Mucosa of descending colon (tissue), 3 donors: ENCODE measurements at regions not wholly inside any gene's neighbourhood (a gene's known extent, or its start where the extent isn't known, plus 50 kb on each side); places are given as distances from the start of the nearest gene placed in this dataset.

Experiments used
- ATAC-seq: fragments of 200-7000 bp; cut with Tn5 transposase; one replicate; pipeline ENCODE4 v1.9.1; 2020; ENCODE audit warnings: mild to moderate bottlenecking, moderate library complexity
- DNase-seq, 3 donors: peaks; one replicate each; pipeline ENCODE4 v3.0.0-alpha.2; 2020
- H3K36me3 ChIP-seq: fragments of 200-600 bp; one replicate; pipeline ENCODE4 v1.8.0; 2021; ENCODE audit warnings: low read depth, mild to moderate bottlenecking
- H3K4me1 ChIP-seq: fragments of 200-600 bp; one replicate; pipeline ENCODE4 v1.8.0; 2021; ENCODE audit warnings: low read depth, mild to moderate bottlenecking
- H3K4me3 ChIP-seq: fragments of 200-600 bp; one replicate; pipeline ENCODE4 v1.8.0; 2021; ENCODE audit warnings: mild to moderate bottlenecking
- H3K9me3 ChIP-seq: fragments of 200-600 bp; one replicate; pipeline ENCODE4 v1.8.0; 2021; ENCODE audit warnings: mild to moderate bottlenecking
- intact Hi-C, 2 donors: fragments of 100-400 bp; cut with DNase I in 1 of 2; cut with micrococcal nuclease in 1 of 2; formaldehyde crosslinking; loops; one replicate each; pipeline versions ENCODE4 v1.11.0 to v1.11.1; 2022; cut with DNase I, micrococcal nuclease
- TF ChIP-seq, protein P1 (sequence below): fragments of 200-600 bp; IDR thresholded peaks from one replicate; pipeline ENCODE4 v1.8.0; 2022; ENCODE audit warnings: antibody characterized with exemption, mild to moderate bottlenecking
- donor health status: DM: no; HTN: no; CAD: no; lungs with moderate emphysema.
- donor health status: DM: no; HTN: no; CAD: no.
- donor health status: DM: no; HTN: yes; CAD: no.

- Histone ChIP-seq H3K36me3 (no peaks in the 10 kb centered on the region), H3K9me3 (no peaks in the 10 kb centered on the region), H3K4me1 (no peaks in the 10 kb centered on the region), H3K4me3 (no peak overlapping the region)
- TF ChIP-seq, protein P1, sequence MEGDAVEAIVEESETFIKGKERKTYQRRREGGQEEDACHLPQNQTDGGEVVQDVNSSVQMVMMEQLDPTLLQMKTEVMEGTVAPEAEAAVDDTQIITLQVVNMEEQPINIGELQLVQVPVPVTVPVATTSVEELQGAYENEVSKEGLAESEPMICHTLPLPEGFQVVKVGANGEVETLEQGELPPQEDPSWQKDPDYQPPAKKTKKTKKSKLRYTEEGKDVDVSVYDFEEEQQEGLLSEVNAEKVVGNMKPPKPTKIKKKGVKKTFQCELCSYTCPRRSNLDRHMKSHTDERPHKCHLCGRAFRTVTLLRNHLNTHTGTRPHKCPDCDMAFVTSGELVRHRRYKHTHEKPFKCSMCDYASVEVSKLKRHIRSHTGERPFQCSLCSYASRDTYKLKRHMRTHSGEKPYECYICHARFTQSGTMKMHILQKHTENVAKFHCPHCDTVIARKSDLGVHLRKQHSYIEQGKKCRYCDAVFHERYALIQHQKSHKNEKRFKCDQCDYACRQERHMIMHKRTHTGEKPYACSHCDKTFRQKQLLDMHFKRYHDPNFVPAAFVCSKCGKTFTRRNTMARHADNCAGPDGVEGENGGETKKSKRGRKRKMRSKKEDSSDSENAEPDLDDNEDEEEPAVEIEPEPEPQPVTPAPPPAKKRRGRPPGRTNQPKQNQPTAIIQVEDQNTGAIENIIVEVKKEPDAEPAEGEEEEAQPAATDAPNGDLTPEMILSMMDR = no peak
- ATAC-seq (no peak), DNase-seq (peak in 1 of 3 donors; percentile 7)
- intact Hi-C loops = no loop called here
Measured at GRCh38 chr20:3316136-3316535, 77.1 kb upstream of the SLC4A11 start.

DNA sequence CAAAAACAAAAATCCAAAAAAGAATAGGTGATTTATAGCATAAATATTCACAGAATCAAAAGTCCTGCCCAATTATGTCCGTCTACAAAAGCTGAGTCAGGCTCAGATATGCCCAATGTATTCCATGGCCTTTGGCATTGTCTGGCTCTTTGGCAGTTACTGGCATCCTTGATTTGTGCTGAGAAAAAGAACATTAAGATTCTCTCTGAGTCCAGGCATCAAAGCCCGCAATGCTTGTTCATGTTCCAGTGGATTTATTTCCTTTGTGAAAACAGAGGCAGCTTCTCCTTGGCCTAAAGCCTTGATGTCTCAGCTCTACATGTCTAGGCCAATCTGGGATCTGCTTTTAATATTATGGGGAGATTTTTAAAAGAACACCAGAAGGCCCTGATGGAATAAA lies 76.1 kb upstream of the SLC4A11 start:
- H3K4me3 ChIP-seq = no peak overlapping the region
- H3K9me3 ChIP-seq = no peaks in the 10 kb centered on the region
- DNase-seq = no peak
- no peaks in the 10 kb centered on the region for H3K4me1 ChIP-seq
- ATAC-seq = no peak
- H3K36me3 ChIP-seq = no peaks in the 10 kb centered on the region
- intact Hi-C loops = no loop called here
- TF ChIP-seq, protein P1 = no peak

DNA sequence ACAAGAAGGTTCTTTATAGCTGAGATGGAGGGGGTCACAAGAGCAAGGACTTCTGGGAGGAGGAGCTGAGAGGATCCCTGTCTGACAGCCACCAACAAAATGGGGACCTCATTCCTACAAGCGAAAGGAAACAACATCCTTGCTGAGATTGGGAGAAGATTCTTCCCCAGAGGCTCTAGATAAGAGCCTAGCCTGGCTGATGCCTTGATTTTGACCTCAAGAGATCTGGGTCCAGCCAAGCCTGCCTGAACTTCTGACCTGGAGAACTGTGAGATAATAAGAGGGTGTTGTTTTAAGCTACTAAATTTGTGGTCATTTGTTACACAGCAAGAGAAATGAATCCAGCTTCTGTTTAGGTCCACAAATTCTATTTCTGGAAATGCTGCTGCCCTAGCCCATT lies 75.4 kb upstream of the SLC4A11 start:
- no peak for ATAC-seq
- no peaks in the 10 kb centered on the region for H3K36me3 ChIP-seq
- TF ChIP-seq, protein P1 = no peak
- no peaks in the 10 kb centered on the region for H3K4me1 ChIP-seq
- no peak for DNase-seq
- H3K9me3 ChIP-seq = no peaks in the 10 kb centered on the region
- intact Hi-C loops = no loop called here
- H3K4me3 ChIP-seq = no peak overlapping the region

GRCh38 chr20:3313683-3314065 lies 74.7 kb upstream of the SLC4A11 start:
- TF ChIP-seq, protein P1 = no peak
- Histone ChIP-seq H3K4me3 (no peak overlapping the region), H3K4me1 (no peaks in the 10 kb centered on the region), H3K9me3 (no peaks in the 10 kb centered on the region), H3K36me3 (no peaks in the 10 kb centered on the region)
- DNase-seq = no peak
- intact Hi-C loops = no loop called here
- peak; percentile 32 for ATAC-seq

- H3K4me3 ChIP-seq = no peak overlapping the region
- no peaks in the 10 kb centered on the region for H3K9me3 ChIP-seq
- H3K36me3 ChIP-seq = no peaks in the 10 kb centered on the region
- DNase-seq (no peak), ATAC-seq (no peak)
- H3K4me1 ChIP-seq = no peaks in the 10 kb centered on the region
- intact Hi-C loops = no loop called here
- TF ChIP-seq, protein P1 = no peak
Measured at GRCh38 chr20:3312940-3313682, 74.1 kb upstream of the SLC4A11 start.

GRCh38 chr20:3311623-3312022 lies 72.6 kb upstream of the SLC4A11 start:
- TF ChIP-seq, protein P1 = no peak
- H3K9me3 ChIP-seq = no peaks in the 10 kb centered on the region
- no peaks in the 10 kb centered on the region for H3K4me1 ChIP-seq
- H3K36me3 ChIP-seq = no peaks in the 10 kb centered on the region
- no peak for DNase-seq
- H3K4me3 ChIP-seq = no peak overlapping the region
- intact Hi-C loops = no loop called here
- no peak for ATAC-seq
